A673 (cell line): ENCODE measurements at regions not wholly inside any gene's neighbourhood (a gene's known extent, or its start where the extent isn't known, plus 50 kb on each side); places are given as distances from the start of the nearest gene placed in this dataset.

Experiments used
- CTCF ChIP-seq: fragments of 300-800, 200-600 bp; sonication (generic); conservative IDR thresholded peaks from 2 replicates; pipeline ENCODE4 v1.5.1; 2017; ENCODE audit warnings: low read depth, mild to moderate bottlenecking, antibody characterized with exemption, low read length, moderate library complexity, mixed read lengths
- EZH2 ChIP-seq: fragments of 200-600 bp; sonication (generic); IDR thresholded peaks from 2 replicates; pipeline ENCODE4 v1.6.1; 2017; ENCODE audit warnings: borderline replicate concordance, low read depth, mild to moderate bottlenecking, mixed read lengths, antibody characterized with exemption, low read length; ENCODE audit not compliant: poor library complexity, severe bottlenecking

GRCh38 chr14:22176957-22177356 lies 412.1 kb downstream of the DAD1 start:
- no peak for TF ChIP-seq CTCF
- TF ChIP-seq EZH2: no peak
